ENCODE measurements at regions not wholly inside any gene's neighbourhood (a gene's known extent, or its start where the extent isn't known, plus 50 kb on each side); places are given as distances from the start of the nearest gene placed in this dataset.

DNA sequence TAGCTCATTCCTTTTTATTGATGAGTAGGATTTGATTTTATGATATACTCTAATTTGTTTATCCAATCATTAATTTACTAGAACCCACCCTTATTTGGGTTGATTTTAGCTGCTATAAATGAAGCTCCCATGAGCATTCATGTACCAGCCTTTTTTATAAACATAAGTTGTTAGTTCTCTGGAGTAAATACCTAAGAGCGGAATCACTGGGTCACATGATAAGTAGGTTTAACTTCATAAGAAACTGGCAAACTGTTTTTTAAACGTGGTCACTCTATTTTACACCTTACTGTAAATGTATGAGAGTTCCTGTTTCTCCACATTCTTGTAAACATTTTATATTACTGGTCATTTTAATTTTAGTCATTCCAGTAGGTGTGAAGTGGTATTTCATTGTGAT, 364.6 kb downstream of the NPR3 start:
- Histone ChIP-seq H3K9ac (ENCODE audit: low read depth in 2 of 2, low read length in 2 of 2) (no peak overlapping the region), H3K4me1 (no peaks in the 10 kb centered on the region), H3K4me3 (no peak overlapping the region), H3K27me3 (no peaks in the 10 kb centered on the region), H3K27ac (no peak overlapping the region), H3K36me3 (no peaks in the 10 kb centered on the region), H3K9me3 (no peaks in the 10 kb centered on the region)
- no peak for DNase-seq
- intact Hi-C loops (cut with DNase I): no loop called here
- TF ChIP-seq, protein P1, sequence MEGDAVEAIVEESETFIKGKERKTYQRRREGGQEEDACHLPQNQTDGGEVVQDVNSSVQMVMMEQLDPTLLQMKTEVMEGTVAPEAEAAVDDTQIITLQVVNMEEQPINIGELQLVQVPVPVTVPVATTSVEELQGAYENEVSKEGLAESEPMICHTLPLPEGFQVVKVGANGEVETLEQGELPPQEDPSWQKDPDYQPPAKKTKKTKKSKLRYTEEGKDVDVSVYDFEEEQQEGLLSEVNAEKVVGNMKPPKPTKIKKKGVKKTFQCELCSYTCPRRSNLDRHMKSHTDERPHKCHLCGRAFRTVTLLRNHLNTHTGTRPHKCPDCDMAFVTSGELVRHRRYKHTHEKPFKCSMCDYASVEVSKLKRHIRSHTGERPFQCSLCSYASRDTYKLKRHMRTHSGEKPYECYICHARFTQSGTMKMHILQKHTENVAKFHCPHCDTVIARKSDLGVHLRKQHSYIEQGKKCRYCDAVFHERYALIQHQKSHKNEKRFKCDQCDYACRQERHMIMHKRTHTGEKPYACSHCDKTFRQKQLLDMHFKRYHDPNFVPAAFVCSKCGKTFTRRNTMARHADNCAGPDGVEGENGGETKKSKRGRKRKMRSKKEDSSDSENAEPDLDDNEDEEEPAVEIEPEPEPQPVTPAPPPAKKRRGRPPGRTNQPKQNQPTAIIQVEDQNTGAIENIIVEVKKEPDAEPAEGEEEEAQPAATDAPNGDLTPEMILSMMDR (IDR thresholded peaks at IDR 0.05): no peak

DNA sequence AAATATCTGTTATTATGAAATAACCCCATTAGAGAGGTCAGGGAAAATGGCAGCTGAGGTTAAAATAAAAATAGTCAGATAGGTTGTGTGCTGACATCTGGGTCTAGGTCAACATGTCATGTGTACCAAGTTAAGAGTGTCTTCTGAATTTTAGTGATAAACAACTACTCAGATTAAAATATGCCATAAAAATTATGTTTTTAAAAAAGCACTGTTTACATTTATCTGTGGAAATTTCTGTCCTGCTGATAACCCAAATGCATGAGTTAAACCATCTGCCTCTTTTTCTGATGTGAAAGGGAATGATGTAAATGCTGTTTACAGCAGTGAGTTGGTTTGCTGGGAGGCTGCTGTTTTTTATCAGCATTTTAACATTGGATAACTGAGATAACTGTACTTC, 361.2 kb upstream of the TARS1 start:
- H3K4me1 ChIP-seq: no peaks in the 10 kb centered on the region
- H3K4me3 ChIP-seq: no peak overlapping the region
- no peak for DNase-seq
- no peaks in the 10 kb centered on the region for H3K9me3 ChIP-seq
- H3K9ac ChIP-seq (ENCODE audit: low read depth in 2 of 2, low read length in 2 of 2): no peak overlapping the region
- no peaks in the 10 kb centered on the region for H3K36me3 ChIP-seq
- intact Hi-C loops (cut with DNase I): no loop called here
- no peaks in the 10 kb centered on the region for H3K27me3 ChIP-seq
- TF ChIP-seq, protein P1 (IDR thresholded peaks at IDR 0.05): no peak
- H3K27ac ChIP-seq: no peak overlapping the region

DNA sequence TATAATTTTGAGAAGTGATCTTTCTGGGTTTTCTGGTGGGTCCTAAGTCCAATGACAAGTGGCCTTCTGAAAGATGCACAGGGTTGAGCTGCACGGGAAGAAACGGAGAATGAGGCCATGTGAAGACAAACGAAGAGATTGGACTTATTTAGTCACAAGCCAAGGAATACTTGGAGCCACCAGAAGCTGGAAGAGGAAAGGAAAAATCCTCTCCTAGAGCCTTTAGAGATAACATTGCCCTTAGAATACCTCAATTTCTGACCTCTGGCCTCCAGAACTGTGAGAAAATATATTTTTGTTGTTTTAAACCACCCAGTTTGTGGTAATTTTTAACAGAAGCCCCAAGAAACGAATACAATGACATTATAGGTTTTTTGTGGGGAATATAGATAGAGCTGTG, 360.5 kb upstream of the TARS1 start:
- Histone ChIP-seq H3K4me3 (no peak overlapping the region), H3K9ac (ENCODE audit: low read depth in 2 of 2, low read length in 2 of 2) (no peak overlapping the region), H3K36me3 (no peaks in the 10 kb centered on the region), H3K27me3 (no peaks in the 10 kb centered on the region), H3K4me1 (no peaks in the 10 kb centered on the region), H3K9me3 (no peaks in the 10 kb centered on the region), H3K27ac (no peak overlapping the region)
- TF ChIP-seq, protein P1 (IDR thresholded peaks at IDR 0.05): no peak
- intact Hi-C loops (cut with DNase I): no loop called here
- DNase-seq: no peak

DNA sequence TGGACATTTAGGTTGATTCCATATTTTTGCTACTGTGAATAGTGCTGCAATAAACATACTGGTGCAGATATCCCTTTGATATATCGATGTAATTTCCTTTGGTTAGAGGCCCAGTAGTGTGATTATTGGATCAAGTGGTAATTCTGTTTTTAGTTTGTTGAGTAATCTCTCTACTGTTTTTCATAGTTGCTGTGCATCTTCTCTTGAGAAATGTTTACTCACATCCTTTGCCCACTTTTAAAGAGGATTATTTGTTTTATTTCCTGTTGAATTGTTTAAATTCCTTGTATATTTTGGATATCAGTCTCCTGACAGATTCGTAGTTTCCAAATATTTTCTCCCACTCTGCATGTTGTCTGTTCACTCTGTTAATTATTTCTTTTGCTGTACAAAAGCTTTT, 352.6 kb upstream of the TARS1 start:
- Histone ChIP-seq H3K9me3 (no peaks in the 10 kb centered on the region), H3K4me1 (no peaks in the 10 kb centered on the region), H3K27ac (no peak overlapping the region), H3K27me3 (no peaks in the 10 kb centered on the region), H3K4me3 (no peak overlapping the region), H3K9ac (ENCODE audit: low read depth in 2 of 2, low read length in 2 of 2) (no peak overlapping the region), H3K36me3 (no peaks in the 10 kb centered on the region)
- intact Hi-C loops (cut with DNase I): no loop called here
- no peak for DNase-seq
- TF ChIP-seq, protein P1 (IDR thresholded peaks at IDR 0.05): no peak

DNA sequence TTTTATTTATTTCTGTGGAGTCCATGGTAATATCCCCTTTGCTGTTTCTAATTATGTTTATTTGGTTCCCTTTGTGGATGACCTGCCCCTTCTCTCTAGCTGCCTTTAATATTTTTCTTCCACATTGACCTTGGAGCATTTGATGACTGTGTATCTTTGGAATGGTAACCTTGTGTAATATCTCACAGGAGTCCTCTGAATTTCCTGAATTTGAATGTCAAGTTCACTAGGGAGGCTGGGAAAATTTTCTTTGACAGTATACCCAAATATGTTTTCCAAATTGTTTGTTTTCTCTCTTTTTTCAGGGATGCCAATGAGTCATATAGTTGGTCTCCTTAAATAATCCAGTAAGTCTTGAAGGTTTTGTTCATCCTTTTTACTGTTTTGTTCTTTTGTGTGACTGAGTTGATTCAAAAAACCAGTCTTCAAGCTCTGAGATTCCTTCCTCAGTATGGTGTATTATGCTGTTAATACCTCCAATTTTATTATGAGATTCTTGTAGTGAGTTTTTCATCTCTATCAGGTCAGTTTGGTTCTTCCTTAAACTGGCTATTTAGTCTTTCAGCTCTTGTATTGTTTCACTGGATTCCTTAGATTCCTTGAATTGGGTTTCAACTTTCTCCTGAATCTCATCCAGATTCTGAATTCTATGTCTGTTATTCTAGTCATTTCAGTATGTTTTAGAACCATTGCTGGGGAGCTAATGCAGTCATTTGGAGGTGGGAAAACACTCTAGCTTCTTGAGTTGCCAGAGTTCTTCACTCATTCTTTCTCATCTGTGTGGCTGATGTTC, 349.0 kb upstream of the TARS1 start:
- Histone ChIP-seq H3K36me3 (no peaks in the 10 kb centered on the region), H3K27me3 (no peaks in the 10 kb centered on the region), H3K27ac (no peak overlapping the region), H3K4me1 (no peaks in the 10 kb centered on the region), H3K4me3 (no peak overlapping the region), H3K9ac (ENCODE audit: low read depth in 2 of 2, low read length in 2 of 2) (no peak overlapping the region), H3K9me3 (no peaks in the 10 kb centered on the region)
- intact Hi-C loops (cut with DNase I): no loop called here
- TF ChIP-seq, protein P1 (IDR thresholded peaks at IDR 0.05): no peak
- no peak for DNase-seq

All from colonic mucosa (tissue), 4 donors.